HFFc6 (cell line): ENCODE measurements at regions not wholly inside any gene's neighbourhood (a gene's known extent, or its start where the extent isn't known, plus 50 kb on each side); places are given as distances from the start of the nearest gene placed in this dataset.

Source experiments
- DNase-seq: peaks from one replicate; pipeline ENCODE4 v3.0.0-alpha.2; 2018
- H3K27ac Mint-ChIP-seq: 2 replicates; pipeline ENCODE4 v1.8.0; 2020; ENCODE audit warnings: mild to moderate bottlenecking, mixed read lengths
- H3K27me3 Mint-ChIP-seq: 2 replicates; pipeline ENCODE4 v1.8.0; 2021; ENCODE audit warnings: mild to moderate bottlenecking, moderate library complexity, mixed read lengths; ENCODE audit not compliant: insufficient read depth
- H3K36me3 Mint-ChIP-seq: 2 replicates; pipeline ENCODE4 v1.8.0; 2021; ENCODE audit warnings: low read depth, mixed read lengths
- H3K4me1 Mint-ChIP-seq: 2 replicates; pipeline ENCODE4 v1.8.0; 2020; ENCODE audit warnings: low read depth, mixed read lengths
- H3K4me3 Mint-ChIP-seq: 2 replicates; pipeline ENCODE4 v1.8.0; 2020; ENCODE audit warnings: mild to moderate bottlenecking, moderate library complexity, mixed read lengths
- H3K9me3 Mint-ChIP-seq: 2 replicates; pipeline ENCODE4 v1.8.0; 2020; ENCODE audit warnings: mild to moderate bottlenecking, mixed read lengths
- CTCF ChIP-seq: fragments of 200-600 bp; sonication (generic); IDR thresholded peaks from 2 replicates; pipeline ENCODE4 v1.5.0; 2021; ENCODE audit warnings: antibody characterized with exemption, mild to moderate bottlenecking

- Mint-ChIP-seq H3K27ac (no peak overlapping the region), H3K27me3 (no peaks in the 10 kb centered on the region), H3K36me3 (no peaks in the 10 kb centered on the region), H3K9me3 (peaks cover 22% of the 10 kb centered on the region), H3K4me3 (no peak overlapping the region), H3K4me1 (no peaks in the 10 kb centered on the region)
- DNase-seq, result no peak
- no peak for TF ChIP-seq CTCF
Measured at GRCh38 chr6:92363111-92363510, 1056.2 kb downstream of the EPHA7 start.

DNA sequence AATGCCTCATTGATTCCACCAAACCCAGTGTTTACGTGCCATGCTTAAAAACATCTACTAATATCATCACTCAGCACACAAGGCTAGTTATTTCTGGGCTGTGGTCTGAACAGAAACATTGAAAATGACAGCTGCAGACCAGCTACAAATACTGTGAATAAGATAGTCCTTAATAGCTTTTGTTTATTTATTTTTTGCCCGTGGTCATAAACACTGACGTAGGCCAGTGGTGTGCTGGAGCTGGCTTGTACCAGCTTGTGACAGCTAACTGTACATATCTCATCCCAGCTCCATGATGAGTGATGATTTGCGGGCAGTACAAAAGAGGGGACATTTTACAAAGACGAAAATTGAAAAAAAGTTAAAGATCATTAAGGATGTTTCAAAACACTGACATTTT lies 1057.0 kb downstream of the EPHA7 start:
- no peak for TF ChIP-seq CTCF
- H3K4me1 Mint-ChIP-seq, result no peaks in the 10 kb centered on the region
- H3K4me3 Mint-ChIP-seq, result no peak overlapping the region
- peaks cover 22% of the 10 kb centered on the region for H3K9me3 Mint-ChIP-seq
- H3K27me3 Mint-ChIP-seq, result no peaks in the 10 kb centered on the region
- DNase-seq, result no peak
- H3K27ac Mint-ChIP-seq, result no peak overlapping the region
- H3K36me3 Mint-ChIP-seq, result no peaks in the 10 kb centered on the region

DNA sequence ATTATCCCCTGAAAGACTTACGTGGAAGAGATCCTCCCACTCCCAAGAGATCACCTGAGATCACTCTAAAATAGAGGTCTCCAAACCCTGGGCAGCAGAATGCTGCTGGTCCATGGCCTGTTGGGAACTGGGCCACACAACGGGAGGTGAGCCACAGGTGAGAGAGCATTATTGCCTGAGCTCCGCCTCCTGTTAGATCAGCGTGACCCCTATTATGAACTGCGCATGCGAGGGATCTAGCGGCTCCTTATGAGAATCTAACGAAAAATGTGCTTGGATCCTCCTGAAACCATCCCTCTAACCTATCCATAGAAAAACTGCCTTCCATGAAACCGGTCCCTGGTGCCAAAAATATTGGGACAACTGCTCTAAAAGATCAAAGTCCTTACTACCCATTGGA lies 1057.4 kb downstream of the EPHA7 start:
- H3K27ac Mint-ChIP-seq, result no peak overlapping the region
- no peak for TF ChIP-seq CTCF
- no peak for DNase-seq
- no peaks in the 10 kb centered on the region for H3K36me3 Mint-ChIP-seq
- H3K4me1 Mint-ChIP-seq, result no peaks in the 10 kb centered on the region
- no peaks in the 10 kb centered on the region for H3K27me3 Mint-ChIP-seq
- no peak overlapping the region for H3K4me3 Mint-ChIP-seq
- H3K9me3 Mint-ChIP-seq, result peaks cover 22% of the 10 kb centered on the region

- Mint-ChIP-seq H3K36me3 (no peaks in the 10 kb centered on the region), H3K9me3 (peaks cover 38% of the 10 kb centered on the region), H3K27me3 (no peaks in the 10 kb centered on the region), H3K4me3 (no peak overlapping the region), H3K4me1 (no peaks in the 10 kb centered on the region), H3K27ac (no peak overlapping the region)
- DNase-seq, result no peak
- no peak for TF ChIP-seq CTCF
Measured at GRCh38 chr6:92354270-92354829, 1065.0 kb downstream of the EPHA7 start.

DNA sequence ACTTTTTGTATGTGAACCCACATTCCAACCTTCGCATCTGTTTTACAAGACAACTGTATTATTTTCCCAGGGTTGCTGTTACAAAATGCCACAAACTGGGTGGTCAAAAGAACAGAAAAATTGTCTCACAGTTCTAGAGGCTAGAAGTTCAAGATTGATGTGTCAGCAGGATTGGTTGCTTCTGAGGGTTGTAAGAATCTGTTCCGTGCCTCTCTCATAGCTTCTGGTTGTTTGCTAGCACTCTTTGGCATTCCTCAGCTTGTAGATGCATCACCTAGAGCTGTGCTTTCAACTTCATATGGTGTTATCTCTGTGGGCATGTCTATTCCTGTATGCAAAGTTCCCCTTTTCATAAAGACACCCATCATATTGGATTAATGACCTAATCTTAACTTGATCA lies 1067.2 kb downstream of the EPHA7 start:
- peaks cover 38% of the 10 kb centered on the region for H3K9me3 Mint-ChIP-seq
- no peak overlapping the region for H3K27ac Mint-ChIP-seq
- no peaks in the 10 kb centered on the region for H3K4me1 Mint-ChIP-seq
- no peak overlapping the region for H3K4me3 Mint-ChIP-seq
- no peaks in the 10 kb centered on the region for H3K27me3 Mint-ChIP-seq
- H3K36me3 Mint-ChIP-seq, result no peaks in the 10 kb centered on the region
- no peak for TF ChIP-seq CTCF
- no peak for DNase-seq

- TF ChIP-seq CTCF, result no peak
Measured at GRCh38 chr6:92341201-92341600, 1078.2 kb downstream of the EPHA7 start.

More at GRCh38 chr6:92341201-92341600, 1078.2 kb downstream of the EPHA7 start:
- no peak for DNase-seq
- no peaks in the 10 kb centered on the region for H3K36me3 Mint-ChIP-seq
- no peaks in the 10 kb centered on the region for H3K4me1 Mint-ChIP-seq
- H3K9me3 Mint-ChIP-seq, result peaks cover 20% of the 10 kb centered on the region; the same call in 1 of the 2 replicates
- H3K4me3 Mint-ChIP-seq, result no peak overlapping the region
- H3K27ac Mint-ChIP-seq, result no peak overlapping the region
- no peaks in the 10 kb centered on the region for H3K27me3 Mint-ChIP-seq
